ENCODE measurements at regions not wholly inside any gene's neighbourhood (a gene's known extent, or its start where the extent isn't known, plus 50 kb on each side); places are given as distances from the start of the nearest gene placed in this dataset.

DNA sequence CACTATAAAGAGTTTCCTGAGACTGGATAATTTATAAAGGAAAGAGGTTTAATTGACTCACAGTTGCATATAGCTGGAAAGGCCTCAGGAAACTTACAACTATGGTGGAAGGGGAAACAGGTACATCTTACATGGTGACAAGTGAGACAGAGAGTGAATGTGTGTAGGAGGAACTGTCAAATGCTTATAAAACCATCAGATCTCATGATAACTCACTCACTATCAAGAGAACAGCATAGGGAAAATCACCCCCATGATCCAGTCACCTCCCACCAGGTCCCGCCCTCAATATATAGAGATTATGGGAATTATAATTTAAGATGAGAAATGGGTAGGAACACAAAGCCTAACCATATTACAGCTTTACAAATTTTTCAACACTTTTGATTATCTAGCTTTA, 266.0 kb downstream of the DTHD1 start:
- TF ChIP-seq, protein P1, sequence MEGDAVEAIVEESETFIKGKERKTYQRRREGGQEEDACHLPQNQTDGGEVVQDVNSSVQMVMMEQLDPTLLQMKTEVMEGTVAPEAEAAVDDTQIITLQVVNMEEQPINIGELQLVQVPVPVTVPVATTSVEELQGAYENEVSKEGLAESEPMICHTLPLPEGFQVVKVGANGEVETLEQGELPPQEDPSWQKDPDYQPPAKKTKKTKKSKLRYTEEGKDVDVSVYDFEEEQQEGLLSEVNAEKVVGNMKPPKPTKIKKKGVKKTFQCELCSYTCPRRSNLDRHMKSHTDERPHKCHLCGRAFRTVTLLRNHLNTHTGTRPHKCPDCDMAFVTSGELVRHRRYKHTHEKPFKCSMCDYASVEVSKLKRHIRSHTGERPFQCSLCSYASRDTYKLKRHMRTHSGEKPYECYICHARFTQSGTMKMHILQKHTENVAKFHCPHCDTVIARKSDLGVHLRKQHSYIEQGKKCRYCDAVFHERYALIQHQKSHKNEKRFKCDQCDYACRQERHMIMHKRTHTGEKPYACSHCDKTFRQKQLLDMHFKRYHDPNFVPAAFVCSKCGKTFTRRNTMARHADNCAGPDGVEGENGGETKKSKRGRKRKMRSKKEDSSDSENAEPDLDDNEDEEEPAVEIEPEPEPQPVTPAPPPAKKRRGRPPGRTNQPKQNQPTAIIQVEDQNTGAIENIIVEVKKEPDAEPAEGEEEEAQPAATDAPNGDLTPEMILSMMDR (IDR thresholded peaks at IDR 0.05) = no peak
- TF ChIP-seq ZFX (IDR thresholded peaks at IDR 0.05; ENCODE audit: borderline replicate concordance) = no peak
